ENCODE measurements at regions not wholly inside any gene's neighbourhood (a gene's known extent, or its start where the extent isn't known, plus 50 kb on each side); places are given as distances from the start of the nearest gene placed in this dataset.
"Not testable (repeated sequence)": the region's sequence is repeated elsewhere in the genome, so short reads cannot be mapped to it uniquely, and the experiment has no call there.

- no peak for DNase-seq (ENCODE audit: low spot score)
- in situ Hi-C loops (cut with HindIII; ENCODE audit: low sequenced_read_pairs): no loop called here
Observed at GRCh38 chr5:123743990-123744583, 232.1 kb downstream of the CSNK1G3 start.

DNA sequence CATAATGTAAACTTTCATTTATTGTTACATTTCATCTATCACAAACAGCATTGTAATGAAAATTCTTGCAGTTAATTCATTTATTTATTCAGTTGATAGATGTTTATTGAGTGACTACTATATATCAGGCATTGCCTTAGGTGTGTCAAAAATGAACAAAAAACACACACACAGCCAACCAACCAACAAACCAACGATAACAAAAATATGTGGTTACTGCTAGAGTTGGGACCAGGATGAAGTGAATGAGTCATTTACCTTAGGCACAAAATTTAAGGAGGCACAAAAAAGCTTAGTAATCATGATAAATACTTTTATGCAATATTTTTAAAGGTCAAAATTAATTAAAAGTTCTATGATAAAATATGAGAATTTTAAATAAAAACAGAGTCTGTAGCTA, 223.4 kb downstream of the CSNK1G3 start:
- in situ Hi-C loops (cut with HindIII; ENCODE audit: low sequenced_read_pairs): no loop called here
- DNase-seq (ENCODE audit: low spot score): no peak

GRCh38 chr5:123732257-123732656, 220.3 kb downstream of the CSNK1G3 start:
- in situ Hi-C loops (cut with HindIII; ENCODE audit: low sequenced_read_pairs): no loop called here
- no peak for DNase-seq (ENCODE audit: low spot score)

GRCh38 chr5:123722451-123722850, 210.5 kb downstream of the CSNK1G3 start:
- peak; percentile 24 for DNase-seq (ENCODE audit: low spot score)
- in situ Hi-C loops (cut with HindIII; ENCODE audit: low sequenced_read_pairs): no loop called here

GRCh38 chr5:123721675-123722276, 209.8 kb downstream of the CSNK1G3 start:
- in situ Hi-C loops (cut with HindIII; ENCODE audit: low sequenced_read_pairs): no loop called here
- no peak for DNase-seq (ENCODE audit: low spot score)

DNA sequence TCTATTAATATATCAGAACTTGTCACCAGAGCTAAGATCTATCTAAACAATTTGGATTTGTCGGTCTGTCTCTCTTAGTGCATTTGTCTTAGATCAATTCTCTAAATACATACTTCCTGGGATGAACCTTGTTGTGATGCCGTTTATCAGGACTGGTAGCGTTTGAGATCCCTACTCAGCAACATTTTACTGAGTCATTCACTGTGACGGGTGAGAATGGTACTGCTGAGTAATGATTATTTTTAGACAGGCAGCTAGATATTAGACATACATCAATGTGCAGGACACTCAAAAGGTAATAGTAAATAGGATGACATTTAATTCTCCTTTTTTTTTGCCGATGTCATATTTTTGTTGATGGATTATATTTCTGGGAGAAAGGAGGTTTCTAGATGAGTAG, 209.0 kb downstream of the CSNK1G3 start:
- in situ Hi-C loops (cut with HindIII; ENCODE audit: low sequenced_read_pairs): no loop called here
- no peak for DNase-seq (ENCODE audit: low spot score)

GRCh38 chr5:123720339-123720738, 208.4 kb downstream of the CSNK1G3 start:
- in situ Hi-C loops (cut with HindIII; ENCODE audit: low sequenced_read_pairs): no loop called here

GRCh38 chr5:123719004-123719403, 207.0 kb downstream of the CSNK1G3 start:
- in situ Hi-C loops (cut with HindIII; ENCODE audit: low sequenced_read_pairs): no loop called here
- no peak for DNase-seq (ENCODE audit: low spot score)

More at GRCh38 chr5:123720339-123720738, 208.4 kb downstream of the CSNK1G3 start:
- DNase-seq (ENCODE audit: low spot score): no peak

GRCh38 chr5:123718238-123718637, 206.3 kb downstream of the CSNK1G3 start:
- no peak for DNase-seq (ENCODE audit: low spot score)
- in situ Hi-C loops (cut with HindIII; ENCODE audit: low sequenced_read_pairs): no loop called here

GRCh38 chr5:123717139-123717538, 205.2 kb downstream of the CSNK1G3 start:
- DNase-seq (ENCODE audit: low spot score): no peak
- in situ Hi-C loops (cut with HindIII; ENCODE audit: low sequenced_read_pairs): no loop called here

GRCh38 chr5:123710031-123710430, 198.1 kb downstream of the CSNK1G3 start:
- in situ Hi-C loops (cut with HindIII; ENCODE audit: low sequenced_read_pairs): no loop called here
- no peak for DNase-seq (ENCODE audit: low spot score)

DNA sequence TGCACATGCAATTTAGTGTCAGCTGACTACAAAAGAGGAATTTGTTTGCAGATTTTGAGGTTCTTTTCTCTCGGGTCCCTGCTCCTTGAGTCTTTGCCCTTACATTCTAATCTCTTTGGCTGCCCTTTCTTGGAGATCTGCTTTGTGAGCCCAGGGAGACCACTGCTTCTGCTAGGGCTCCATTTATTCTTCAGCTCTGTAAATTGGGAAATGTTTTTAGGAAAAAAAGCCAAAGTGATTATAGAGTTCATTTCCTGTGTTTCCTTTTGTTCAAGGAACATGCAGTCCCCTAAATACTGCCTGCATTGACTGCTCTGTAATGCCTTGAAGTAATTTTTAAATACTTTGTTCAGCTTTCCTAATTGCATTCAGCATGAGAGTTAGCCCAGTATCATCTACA, 197.4 kb downstream of the CSNK1G3 start:
- in situ Hi-C loops (cut with HindIII; ENCODE audit: low sequenced_read_pairs): no loop called here
- no peak for DNase-seq (ENCODE audit: low spot score)

DNA sequence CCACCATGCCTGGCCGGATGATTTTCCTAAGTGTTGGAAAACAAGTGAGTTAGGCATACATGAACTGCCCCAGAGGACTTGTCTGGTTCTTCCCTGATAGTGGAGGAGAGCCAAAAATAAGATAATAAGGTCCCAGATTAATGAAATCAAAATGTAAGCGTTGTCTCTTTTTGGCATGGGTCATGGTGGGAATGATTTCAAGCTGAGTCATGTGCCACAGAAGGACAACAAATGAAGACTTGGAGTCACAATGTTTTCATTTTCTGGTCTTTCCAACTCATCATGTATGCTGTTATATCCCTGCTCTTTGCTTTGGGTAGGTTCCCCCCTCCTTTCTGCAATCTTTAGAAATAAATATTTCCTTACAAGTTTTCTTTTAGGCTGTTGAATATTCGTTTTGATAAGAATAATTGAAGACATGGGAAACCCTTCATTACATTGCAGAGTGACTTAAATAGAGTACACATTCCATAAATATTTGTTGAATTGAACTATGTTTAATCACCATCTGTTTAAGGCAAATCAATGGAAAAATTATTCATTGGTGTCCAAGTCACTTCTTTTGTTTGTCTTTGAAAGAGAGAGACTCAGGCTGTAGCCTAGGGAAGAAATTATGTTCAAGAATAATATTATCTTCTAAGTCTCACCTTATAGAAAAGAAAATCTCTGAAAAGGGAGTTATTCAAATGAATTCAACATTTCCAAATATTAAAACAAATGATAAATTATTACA, 196.3 kb downstream of the CSNK1G3 start:
- DNase-seq (ENCODE audit: low spot score): no peak
- in situ Hi-C loops (cut with HindIII; ENCODE audit: low sequenced_read_pairs): no loop called here

- in situ Hi-C loops (cut with HindIII; ENCODE audit: low sequenced_read_pairs): no loop called here
- DNase-seq (ENCODE audit: low spot score): no peak
Observed at GRCh38 chr5:123706531-123706930, 194.6 kb downstream of the CSNK1G3 start.

GRCh38 chr5:123705741-123706140, 193.8 kb downstream of the CSNK1G3 start:
- no peak for DNase-seq (ENCODE audit: low spot score)
- in situ Hi-C loops (cut with HindIII; ENCODE audit: low sequenced_read_pairs): no loop called here

DNA sequence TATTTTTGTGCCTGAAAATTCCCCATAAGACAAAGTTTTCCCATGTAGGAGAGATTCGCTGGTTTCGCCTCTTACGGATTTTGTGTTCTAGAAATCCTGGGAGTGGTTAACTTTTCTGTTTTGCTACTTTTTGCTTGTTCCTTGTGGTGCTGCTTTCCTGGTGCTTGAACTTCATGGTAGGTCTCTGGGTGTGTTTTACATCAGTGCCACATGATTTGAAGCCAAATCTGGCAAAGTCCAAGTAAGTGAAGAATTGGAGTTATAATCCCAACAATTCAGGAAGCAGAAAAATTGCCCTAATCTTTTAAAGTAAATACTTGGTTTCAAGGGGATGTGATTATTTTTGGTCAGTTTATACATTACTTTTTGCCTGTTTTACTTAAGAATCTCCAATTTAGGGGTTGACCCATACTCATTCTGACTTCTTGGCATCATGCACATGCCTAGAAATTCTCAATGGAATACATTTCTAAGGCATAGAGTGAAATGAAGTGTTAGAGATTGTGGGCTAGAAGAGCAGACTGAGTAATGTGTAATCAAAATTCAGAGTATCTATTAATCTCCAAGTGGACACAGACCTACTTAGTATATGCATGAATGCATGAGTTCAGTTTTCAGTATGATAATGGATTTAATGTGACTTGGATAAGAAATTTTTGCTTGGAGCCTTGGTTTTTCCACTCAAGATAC, 189.7 kb downstream of the CSNK1G3 start:
- no peak for DNase-seq (ENCODE audit: low spot score)
- in situ Hi-C loops (cut with HindIII; ENCODE audit: low sequenced_read_pairs): no loop called here

GRCh38 chr5:123700624-123701287, 188.8 kb downstream of the CSNK1G3 start:
- in situ Hi-C loops (cut with HindIII; ENCODE audit: low sequenced_read_pairs): no loop called here
- DNase-seq (ENCODE audit: low spot score): no peak

GRCh38 chr5:123699571-123699970, 187.6 kb downstream of the CSNK1G3 start:
- no peak for DNase-seq (ENCODE audit: low spot score)
- in situ Hi-C loops (cut with HindIII; ENCODE audit: low sequenced_read_pairs): no loop called here

GRCh38 chr5:123698937-123699336, 187.0 kb downstream of the CSNK1G3 start:
- DNase-seq (ENCODE audit: low spot score); in situ Hi-C loops (cut with HindIII; ENCODE audit: low sequenced_read_pairs): not testable (repeated sequence)

GRCh38 chr5:123696921-123697341, 185.0 kb downstream of the CSNK1G3 start:
- peak; percentile 99 for DNase-seq (ENCODE audit: low spot score)
- in situ Hi-C loops (cut with HindIII; ENCODE audit: low sequenced_read_pairs): no loop called here
